OCI-M1 (cell line): ENCODE measurements at regions not wholly inside any gene's neighbourhood (a gene's known extent, or its start where the extent isn't known, plus 50 kb on each side); places are given as distances from the start of the nearest gene placed in this dataset.
A peak's percentile ranks its signal among the peaks of the same experiment; 100 is the strongest.
"Not testable (repeated sequence)": the region's sequence is repeated elsewhere in the genome, so short reads cannot be mapped to it uniquely, and the experiment has no call there.

Experiments
- DNase-seq: peaks from one replicate; lab custom pipeline; 2025; lab: John Stamatoyannopoulos, UW

- DNase-seq: no peak
Measured at GRCh38 chr2:210961249-210961648, 404.9 kb downstream of the CPS1 start.

GRCh38 chr2:210963386-210963785 lies 407.0 kb downstream of the CPS1 start:
- DNase-seq: no peak

GRCh38 chr2:210964141-210964764 lies 407.9 kb downstream of the CPS1 start:
- DNase-seq: no peak

GRCh38 chr2:210965472-210965871 lies 409.1 kb downstream of the CPS1 start:
- no peak for DNase-seq

- DNase-seq: no peak
Measured at GRCh38 chr2:210966330-210966729, 409.9 kb downstream of the CPS1 start.

GRCh38 chr2:210971431-210971830 lies 415.0 kb downstream of the CPS1 start:
- DNase-seq: no peak

- not testable (repeated sequence) for DNase-seq
Measured at GRCh38 chr2:210986806-210987205, 430.4 kb downstream of the CPS1 start.

- DNase-seq: no peak
Measured at GRCh38 chr2:210991107-210991506, 434.7 kb downstream of the CPS1 start.

- no peak for DNase-seq
Measured at GRCh38 chr2:210994104-210994503, 437.7 kb downstream of the CPS1 start.

GRCh38 chr2:210997373-210997772 lies 441.0 kb downstream of the CPS1 start:
- DNase-seq: no peak

GRCh38 chr2:210998334-210998733 lies 441.9 kb downstream of the CPS1 start:
- DNase-seq: no peak

- peak; percentile 6 for DNase-seq
Measured at GRCh38 chr2:211014376-211014775, 458.0 kb downstream of the CPS1 start.

- DNase-seq: no peak
Measured at GRCh38 chr2:211014906-211015305, 458.5 kb downstream of the CPS1 start.

GRCh38 chr2:211025089-211025488 lies 468.7 kb downstream of the CPS1 start:
- DNase-seq: not testable (repeated sequence)

- no peak for DNase-seq
Measured at GRCh38 chr2:211026109-211026508, 469.7 kb downstream of the CPS1 start.

GRCh38 chr2:211027976-211028375 lies 471.6 kb downstream of the CPS1 start:
- no peak for DNase-seq

GRCh38 chr2:211033765-211034164 lies 477.4 kb downstream of the CPS1 start:
- DNase-seq: peak; percentile 31

GRCh38 chr2:211035548-211036185 lies 479.3 kb downstream of the CPS1 start:
- peak; percentile 72 for DNase-seq

GRCh38 chr2:211045025-211045424 lies 488.6 kb downstream of the CPS1 start:
- no peak for DNase-seq

- no peak for DNase-seq
Measured at GRCh38 chr2:211049321-211050018, 493.1 kb downstream of the CPS1 start.

- DNase-seq: peak; percentile 27
Measured at GRCh38 chr2:211055438-211055837, 499.0 kb downstream of the CPS1 start.

GRCh38 chr2:211061612-211062296 lies 505.4 kb downstream of the CPS1 start:
- no peak for DNase-seq

GRCh38 chr2:211062297-211062612 lies 505.9 kb downstream of the CPS1 start:
- no peak for DNase-seq
